Gastroesophageal sphincter (tissue), 4 donors: ENCODE measurements at regions not wholly inside any gene's neighbourhood (a gene's known extent, or its start where the extent isn't known, plus 50 kb on each side); places are given as distances from the start of the nearest gene placed in this dataset.

Experiments used
- ATAC-seq: fragments of 150-250 bp; one replicate; pipeline ENCODE4 v1.9.1; 2016; ENCODE audit warnings: mild to moderate bottlenecking, moderate library complexity
- H3K27ac ChIP-seq, 4 donors: fragments of 200-600 bp; sonication (generic) in 3 of 4; 1 replicate in 3 of 4; 2 replicates in 1 of 4; pipeline ENCODE4 v1.5.1; 2016 to 2019
- H3K27me3 ChIP-seq: fragments of 200-600 bp; sonication (generic); one replicate; pipeline ENCODE4 v1.5.1; 2019
- H3K36me3 ChIP-seq, 2 donors: fragments of 200-600 bp; sonication (generic); one replicate each; pipeline ENCODE4 v1.5.1; 2019; ENCODE audit warnings: control low read depth in 1 of 2
- H3K4me1 ChIP-seq, 3 donors: fragments of 200-600 bp; sonication (generic); 1 replicate in 2 of 3; 2 replicates in 1 of 3; pipeline ENCODE4 v1.5.1; 2016 to 2019; ENCODE audit warnings: control low read depth in 2 of 3
- H3K4me3 ChIP-seq, 2 donors: fragments of 200-600 bp; sonication (generic); one replicate each; pipeline ENCODE4 v1.5.1; 2019; ENCODE audit warnings: mild to moderate bottlenecking in 1 of 2, moderate library complexity in 1 of 2
- H3K9me3 ChIP-seq, 3 donors: fragments of 200-600 bp; sonication (generic); one replicate each; pipeline ENCODE4 v1.5.1; 2017 to 2019; ENCODE audit warnings: control low read depth in 2 of 3
- CTCF ChIP-seq, 4 experiments: fragments of 200-600 bp in 2 of 4; fragments of 450-650 bp in 2 of 4; sonication (generic) in 1 of 4; IDR thresholded peaks; one replicate each; pipeline ENCODE4 v1.5.1; 2017 to 2019; ENCODE audit warnings: antibody characterized with exemption in 4 of 4, mild to moderate bottlenecking in 2 of 4, moderate library complexity in 2 of 4
- EP300 ChIP-seq: sonication (generic); formaldehyde crosslinking; IDR thresholded peaks from one replicate; pipeline ENCODE4 v1.6.1; 2017; ENCODE audit warnings: antibody characterized with exemption, mild to moderate bottlenecking
- POLR2A ChIP-seq, 2 donors: fragments of 450-650 bp; IDR thresholded peaks; one replicate each; pipeline ENCODE4 v1.6.1; 2017; ENCODE audit warnings: antibody characterized with exemption in 2 of 2, mild to moderate bottlenecking in 2 of 2, moderate library complexity in 1 of 2
- POLR2AphosphoS5 ChIP-seq: sonication (generic); formaldehyde crosslinking; IDR thresholded peaks from one replicate; pipeline ENCODE4 v1.6.1; 2017; ENCODE audit warnings: antibody characterized with exemption
- WGBS, 2 donors: methylation state at CpG; one replicate each; pipeline ENCODE4 v1.1.5; 2018; ENCODE audit warnings: low coverage in 1 of 2; 5-methylcytosine and 5-hydroxymethylcytosine counted together

- no peak for ATAC-seq
- no peak for TF ChIP-seq POLR2A (IDR thresholded peaks at IDR 0.05)
- no peak for TF ChIP-seq CTCF (IDR thresholded peaks at IDR 0.05)
- TF ChIP-seq POLR2AphosphoS5: no peak
- no peak for TF ChIP-seq EP300
- H3K36me3 ChIP-seq: no peaks in the 10 kb centered on the region
- H3K27ac ChIP-seq: no peak overlapping the region
- H3K4me1 ChIP-seq: no peaks in the 10 kb centered on the region
- H3K27me3 ChIP-seq: no peaks in the 10 kb centered on the region
- H3K9me3 ChIP-seq: no peaks in the 10 kb centered on the region
- WGBS, 2 donors: 55 to 67% methylated on average over 2 of the region's 2 CpGs
- H3K4me3 ChIP-seq: no peak overlapping the region
Observed at GRCh38 chr1:185480545-185480944, 163.5 kb upstream of the IVNS1ABP start.

- H3K4me3 ChIP-seq: no peak overlapping the region
- no peak overlapping the region for H3K27ac ChIP-seq
- H3K27me3 ChIP-seq: no peaks in the 10 kb centered on the region
- no peaks in the 10 kb centered on the region for H3K4me1 ChIP-seq
- no peak for ATAC-seq
- 74 to 77% methylated on average over 3 to 5 of the region's 5 CpGs for WGBS, 2 donors
- no peaks in the 10 kb centered on the region for H3K36me3 ChIP-seq
- H3K9me3 ChIP-seq: no peaks in the 10 kb centered on the region
- TF ChIP-seq POLR2A (IDR thresholded peaks at IDR 0.05) (no peak), CTCF (IDR thresholded peaks at IDR 0.05) (no peak), EP300 (no peak), POLR2AphosphoS5 (no peak)
Observed at GRCh38 chr1:185479796-185480195, 162.8 kb upstream of the IVNS1ABP start.

DNA sequence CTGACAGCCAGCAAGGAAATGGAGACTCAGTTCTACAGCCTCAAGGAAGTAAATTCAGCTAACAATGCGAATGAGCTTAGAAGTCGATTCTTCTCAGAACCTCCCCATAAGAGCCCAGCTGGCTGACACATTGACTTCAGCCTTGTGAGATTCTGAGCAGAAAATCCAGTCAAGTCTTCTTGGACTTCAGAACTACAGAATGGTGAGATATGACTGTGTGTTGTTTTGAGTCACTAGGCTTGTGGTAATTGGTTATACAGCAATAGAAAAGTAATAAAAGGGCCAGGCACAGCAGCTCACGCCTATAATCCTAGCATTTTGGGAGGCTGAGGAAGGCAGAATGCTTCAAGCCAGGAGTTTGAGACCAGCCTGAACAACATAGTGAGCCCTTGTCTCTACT lies 161.8 kb upstream of the IVNS1ABP start:
- no peaks in the 10 kb centered on the region for H3K9me3 ChIP-seq
- H3K4me1 ChIP-seq: no peaks in the 10 kb centered on the region
- H3K27ac ChIP-seq: no peak overlapping the region
- H3K4me3 ChIP-seq: no peak overlapping the region
- no peaks in the 10 kb centered on the region for H3K36me3 ChIP-seq
- TF ChIP-seq POLR2AphosphoS5 (no peak), EP300 (no peak), POLR2A (IDR thresholded peaks at IDR 0.05) (no peak), CTCF (IDR thresholded peaks at IDR 0.05) (no peak)
- no peaks in the 10 kb centered on the region for H3K27me3 ChIP-seq
- ATAC-seq: no peak
- 100% methylated on average over 1 to 3 of the region's 3 CpGs for WGBS, 2 donors

- 74 to 77% methylated on average over 5 to 6 of the region's 6 CpGs for WGBS, 2 donors
- no peak overlapping the region for H3K27ac ChIP-seq
- no peak for TF ChIP-seq POLR2A (IDR thresholded peaks at IDR 0.05)
- H3K27me3 ChIP-seq: no peaks in the 10 kb centered on the region
- H3K36me3 ChIP-seq: no peaks in the 10 kb centered on the region
- no peaks in the 10 kb centered on the region for H3K4me1 ChIP-seq
- no peaks in the 10 kb centered on the region for H3K9me3 ChIP-seq
- no peak overlapping the region for H3K4me3 ChIP-seq
- no peak for ATAC-seq
Observed at GRCh38 chr1:185477638-185478580, 160.9 kb upstream of the IVNS1ABP start.

- Histone ChIP-seq H3K4me3 (no peak overlapping the region), H3K4me1 (no peaks in the 10 kb centered on the region), H3K36me3 (no peaks in the 10 kb centered on the region), H3K9me3 (no peaks in the 10 kb centered on the region), H3K27ac (no peak overlapping the region), H3K27me3 (no peaks in the 10 kb centered on the region)
- no peak for ATAC-seq
- TF ChIP-seq POLR2A (IDR thresholded peaks at IDR 0.05) (no peak), EP300 (no peak), CTCF (IDR thresholded peaks at IDR 0.05) (no peak), POLR2AphosphoS5 (no peak)
- WGBS, 2 donors: 80 to 92% methylated on average over 2 of the region's 2 CpGs
Observed at GRCh38 chr1:185474440-185475149, 157.6 kb upstream of the IVNS1ABP start.
